Prostate gland (tissue), 2 donors: ENCODE measurements at regions not wholly inside any gene's neighbourhood (a gene's known extent, or its start where the extent isn't known, plus 50 kb on each side); places are given as distances from the start of the nearest gene placed in this dataset.

Source experiments
- DNase-seq: peaks from one replicate; pipeline ENCODE4 v3.0.0-alpha.2; 2019; ENCODE audit warnings: low spot score
- H3K27ac ChIP-seq, 2 donors: fragments of 200-600 bp; sonication (generic); 2 replicates each; pipeline ENCODE4 v1.5.1; 2017 to 2019
- H3K27me3 ChIP-seq: fragments of 200-600 bp; sonication (generic); replicated peaks from 2 replicates; pipeline ENCODE4 v1.5.1; 2019; ENCODE audit not compliant: insufficient read depth
- H3K36me3 ChIP-seq, 2 donors: fragments of 200-600 bp; sonication (generic); 1 replicate in 1 of 2; 2 replicates in 1 of 2; pipeline versions ENCODE4 v1.5.1 to v1.8.1; 2017 to 2019
- H3K4me1 ChIP-seq: fragments of 200-600 bp; sonication (generic); replicated peaks from 2 replicates; pipeline ENCODE4 v1.5.1; 2019
- H3K4me3 ChIP-seq, 2 donors: fragments of 200-600 bp; sonication (generic); 2 replicates each; pipeline ENCODE4 v1.5.1; 2017 to 2019
- H3K9me3 ChIP-seq: fragments of 200-600 bp; sonication (generic); 2 replicates; pipeline ENCODE4 v1.5.1; 2017
- CTCF ChIP-seq, 4 experiments: fragments of 200-600 bp in 2 of 4; fragments of 450-650 bp in 2 of 4; sonication (generic) in 2 of 4; IDR thresholded peaks; 1 replicate in 3 of 4; 2 replicates in 1 of 4; pipeline ENCODE4 v1.5.1; 2016 to 2019; ENCODE audit warnings: antibody characterized with exemption in 4 of 4, mild to moderate bottlenecking in 2 of 4, moderate library complexity in 2 of 4
- POLR2A ChIP-seq: fragments of 450-650 bp; IDR thresholded peaks from one replicate; pipeline ENCODE4 v1.6.1; 2016; ENCODE audit warnings: antibody characterized with exemption, mild to moderate bottlenecking
- POLR2AphosphoS5 ChIP-seq: sonication (generic); formaldehyde crosslinking; IDR thresholded peaks from one replicate; pipeline ENCODE4 v1.6.1; 2017; ENCODE audit warnings: antibody characterized with exemption
- WGBS: methylation state at CpG from one replicate; pipeline ENCODE4 v1.1.5; 2018; 5-methylcytosine and 5-hydroxymethylcytosine counted together
- intact Hi-C: fragments of 100-400 bp; cut with DNase I; formaldehyde crosslinking; loops from one replicate; pipeline ENCODE4 v1.14.2; 2022

- 69% methylated on average over 9 of the region's 9 CpGs for WGBS
- intact Hi-C loops = no loop called here
- no peak for DNase-seq
- Histone ChIP-seq H3K4me1 (no peaks in the 10 kb centered on the region), H3K27ac (no peak overlapping the region), H3K27me3 (no peaks in the 10 kb centered on the region), H3K4me3 (no peak overlapping the region), H3K9me3 (no peaks in the 10 kb centered on the region), H3K36me3 (no peaks in the 10 kb centered on the region)
- no peak for TF ChIP-seq POLR2A
- TF ChIP-seq POLR2AphosphoS5 = no peak
- no peak for TF ChIP-seq CTCF (IDR thresholded peaks at IDR 0.05)
These were observed 396.4 kb upstream of the AKR1E2 start for GRCh38 chr10:4429571-4429970.

DNA sequence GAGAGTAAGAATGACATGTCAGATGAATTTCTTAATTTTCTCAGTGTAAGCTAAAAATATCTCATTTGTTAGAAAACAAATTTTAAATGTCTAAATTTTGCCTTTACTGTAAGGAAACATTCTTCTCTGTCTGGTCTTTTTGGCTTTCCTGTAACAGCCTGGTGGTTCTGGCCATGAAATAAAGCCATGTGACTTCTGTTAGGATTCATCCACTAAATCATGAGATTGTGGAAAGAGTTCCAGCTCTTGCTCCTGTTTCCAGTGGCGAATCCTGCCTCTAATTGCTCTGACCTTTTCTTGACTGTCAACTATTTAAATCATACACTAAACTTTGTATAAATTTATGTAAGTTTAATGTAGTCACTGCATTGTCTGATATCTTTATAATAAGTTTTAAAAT, 398.5 kb upstream of the AKR1E2 start:
- no peaks in the 10 kb centered on the region for H3K27me3 ChIP-seq
- WGBS = 57% methylated on average over 1 of the region's 1 CpG
- H3K36me3 ChIP-seq = no peaks in the 10 kb centered on the region
- no peaks in the 10 kb centered on the region for H3K4me1 ChIP-seq
- intact Hi-C loops = no loop called here
- TF ChIP-seq POLR2AphosphoS5 = no peak
- TF ChIP-seq CTCF (IDR thresholded peaks at IDR 0.05) = no peak
- no peak for TF ChIP-seq POLR2A
- no peak overlapping the region for H3K27ac ChIP-seq
- no peaks in the 10 kb centered on the region for H3K9me3 ChIP-seq
- DNase-seq = no peak
- H3K4me3 ChIP-seq = no peak overlapping the region

GRCh38 chr10:4426866-4427265, 399.1 kb upstream of the AKR1E2 start:
- H3K4me1 ChIP-seq = no peaks in the 10 kb centered on the region

DNA sequence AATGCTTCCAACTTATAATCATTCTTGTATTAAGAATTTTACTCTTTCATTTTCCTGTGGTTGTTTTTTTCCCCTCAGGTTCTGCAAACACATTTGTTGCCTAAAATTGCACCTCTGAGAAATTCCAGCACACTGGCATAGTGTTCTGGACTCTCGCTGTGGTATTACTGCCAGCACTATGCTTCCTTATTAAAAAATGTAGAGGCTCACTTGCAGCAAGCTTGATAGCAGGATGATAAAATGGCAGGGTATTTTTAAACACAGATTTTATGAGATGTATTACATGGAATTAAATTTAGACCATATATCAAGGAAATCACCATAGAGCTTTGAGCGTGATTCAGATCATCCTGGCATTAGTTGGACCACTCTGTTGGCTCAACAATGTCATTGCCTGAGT, 416.7 kb upstream of the AKR1E2 start:
- TF ChIP-seq CTCF (IDR thresholded peaks at IDR 0.05) (no peak), POLR2A (no peak), POLR2AphosphoS5 (no peak)
- DNase-seq = no peak
- intact Hi-C loops = no loop called here
- H3K36me3 ChIP-seq = no peaks in the 10 kb centered on the region
- no peak overlapping the region for H3K27ac ChIP-seq
- no peak overlapping the region for H3K4me3 ChIP-seq
- 73% methylated on average over 2 of the region's 2 CpGs for WGBS
- H3K9me3 ChIP-seq = no peaks in the 10 kb centered on the region
- no peaks in the 10 kb centered on the region for H3K27me3 ChIP-seq
- no peaks in the 10 kb centered on the region for H3K4me1 ChIP-seq

More at GRCh38 chr10:4426866-4427265, 399.1 kb upstream of the AKR1E2 start:
- no peak overlapping the region for H3K4me3 ChIP-seq
- DNase-seq = no peak
- no peaks in the 10 kb centered on the region for H3K36me3 ChIP-seq
- no peaks in the 10 kb centered on the region for H3K9me3 ChIP-seq
- intact Hi-C loops = no loop called here
- 83% methylated on average over 1 of the region's 1 CpG for WGBS
- no peaks in the 10 kb centered on the region for H3K27me3 ChIP-seq
- H3K27ac ChIP-seq = no peak overlapping the region
- TF ChIP-seq POLR2AphosphoS5 = no peak
- TF ChIP-seq POLR2A = no peak
- no peak for TF ChIP-seq CTCF (IDR thresholded peaks at IDR 0.05)

DNA sequence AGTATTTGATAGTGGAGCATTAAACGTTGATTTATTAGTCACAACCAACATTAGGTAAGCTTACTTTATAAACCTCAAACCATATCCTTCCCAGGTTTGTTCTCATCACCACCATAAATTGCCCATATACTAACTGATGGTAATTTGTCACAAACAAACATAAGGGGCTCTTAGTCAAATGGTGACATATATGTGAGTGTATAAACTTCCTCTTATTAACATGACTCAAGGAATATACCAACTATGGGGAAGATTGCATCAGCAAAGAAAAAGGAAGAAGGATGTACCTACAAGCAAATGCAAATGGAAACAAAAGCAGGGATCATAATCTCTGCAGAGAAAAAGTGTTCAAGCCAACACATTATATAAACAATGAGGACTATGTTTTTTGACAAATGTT, 418.2 kb upstream of the AKR1E2 start:
- TF ChIP-seq POLR2A (no peak), POLR2AphosphoS5 (no peak), CTCF (IDR thresholded peaks at IDR 0.05) (no peak)
- DNase-seq = no peak
- intact Hi-C loops = no loop called here
- no peak overlapping the region for H3K4me3 ChIP-seq
- H3K36me3 ChIP-seq = no peaks in the 10 kb centered on the region
- H3K27ac ChIP-seq = no peak overlapping the region
- H3K27me3 ChIP-seq = no peaks in the 10 kb centered on the region
- no peaks in the 10 kb centered on the region for H3K4me1 ChIP-seq
- no peaks in the 10 kb centered on the region for H3K9me3 ChIP-seq
- WGBS = 61% methylated on average over 1 of the region's 1 CpG
